ENCODE measurements at regions not wholly inside any gene's neighbourhood (a gene's known extent, or its start where the extent isn't known, plus 50 kb on each side); places are given as distances from the start of the nearest gene placed in this dataset.

- TF ChIP-seq ZNF70 (CRISPR knock-in tag; IDR thresholded peaks at IDR 0.05) (no peak), ISL1 (CRISPR knock-in tag; IDR thresholded peaks at IDR 0.05) (no peak), ARNTL (CRISPR knock-in tag; IDR thresholded peaks at IDR 0.05; ENCODE audit: borderline replicate concordance, low read depth) (no peak), OSR1 (CRISPR knock-in tag; IDR thresholded peaks at IDR 0.05) (no peak), PPARA (CRISPR knock-in tag; IDR thresholded peaks at IDR 0.05; ENCODE audit: borderline replicate concordance) (no peak), PATZ1 (CRISPR knock-in tag; IDR thresholded peaks at IDR 0.05; ENCODE audit: borderline replicate concordance) (no peak), ZFP3 (CRISPR knock-in tag; IDR thresholded peaks at IDR 0.05) (no peak), ESRRG (CRISPR knock-in tag; IDR thresholded peaks at IDR 0.05) (no peak)
Measured at GRCh38 chr18:46385124-46385523, 271.9 kb downstream of the LOXHD1 start.

All from SK-N-SH treated with all-trans-retinoic acid at 6 μM for 48 hours (cell line).